GM18868 (cell line): ENCODE measurements at regions not wholly inside any gene's neighbourhood (a gene's known extent, or its start where the extent isn't known, plus 50 kb on each side); places are given as distances from the start of the nearest gene placed in this dataset.
"Not testable (repeated sequence)": the region's sequence is repeated elsewhere in the genome, so short reads cannot be mapped to it uniquely, and the experiment has no call there.

Experiments
- ATAC-seq: cut with Tn5 transposase; IDR thresholded peaks from one replicate; pipeline ENCODE4 v1.9.1; 2021; ENCODE audit warnings: mild to moderate bottlenecking, moderate library complexity; ENCODE audit not compliant: unreplicated experiment

GRCh38 chr7:120041798-120042197 lies 231.2 kb upstream of the KCND2 start:
- ATAC-seq: no peak

- no peak for ATAC-seq
These were observed 229.7 kb upstream of the KCND2 start for GRCh38 chr7:120043250-120043649.

GRCh38 chr7:120052884-120053382 lies 220.0 kb upstream of the KCND2 start:
- ATAC-seq: no peak

GRCh38 chr7:120053390-120053961 lies 219.5 kb upstream of the KCND2 start:
- ATAC-seq: no peak

GRCh38 chr7:120054376-120055100 lies 218.4 kb upstream of the KCND2 start:
- ATAC-seq: no peak

GRCh38 chr7:120055300-120055699 lies 217.7 kb upstream of the KCND2 start:
- ATAC-seq: no peak

GRCh38 chr7:120056227-120056626 lies 216.7 kb upstream of the KCND2 start:
- no peak for ATAC-seq

- ATAC-seq: no peak
These were observed 213.3 kb upstream of the KCND2 start for GRCh38 chr7:120059641-120060040.

- no peak for ATAC-seq
These were observed 212.7 kb upstream of the KCND2 start for GRCh38 chr7:120060281-120060680.

GRCh38 chr7:120060875-120061274 lies 212.1 kb upstream of the KCND2 start:
- peak; percentile 68 for ATAC-seq

GRCh38 chr7:120064565-120064964 lies 208.4 kb upstream of the KCND2 start:
- ATAC-seq: peak; percentile 81

- ATAC-seq: not testable (repeated sequence)
These were observed 206.1 kb upstream of the KCND2 start for GRCh38 chr7:120066898-120067297.

- no peak for ATAC-seq
These were observed 202.8 kb upstream of the KCND2 start for GRCh38 chr7:120070201-120070600.

- ATAC-seq: no peak
These were observed 195.2 kb upstream of the KCND2 start for GRCh38 chr7:120077777-120078176.

GRCh38 chr7:120079022-120079421 lies 194.0 kb upstream of the KCND2 start:
- no peak for ATAC-seq

- ATAC-seq: no peak
These were observed 193.3 kb upstream of the KCND2 start for GRCh38 chr7:120079704-120080103.

- ATAC-seq: not testable (repeated sequence)
These were observed 186.5 kb upstream of the KCND2 start for GRCh38 chr7:120086468-120086867.

- ATAC-seq: no peak
These were observed 183.0 kb upstream of the KCND2 start for GRCh38 chr7:120089968-120090367.

GRCh38 chr7:120091807-120092206 lies 181.2 kb upstream of the KCND2 start:
- ATAC-seq: no peak

- ATAC-seq: no peak
These were observed 176.0 kb upstream of the KCND2 start for GRCh38 chr7:120097020-120097419.

- ATAC-seq: no peak
These were observed 175.2 kb upstream of the KCND2 start for GRCh38 chr7:120097774-120098173.

GRCh38 chr7:120108376-120108775 lies 164.6 kb upstream of the KCND2 start:
- no peak for ATAC-seq

GRCh38 chr7:120110169-120110568 lies 162.8 kb upstream of the KCND2 start:
- no peak for ATAC-seq
